Kidney (tissue), 13 donors: ENCODE measurements at regions not wholly inside any gene's neighbourhood (a gene's known extent, or its start where the extent isn't known, plus 50 kb on each side); places are given as distances from the start of the nearest gene placed in this dataset.
A peak's percentile ranks its signal among the peaks of the same experiment; 100 is the strongest.

Source experiments
- DNase-seq, 5 donors: peaks; one replicate each; pipeline ENCODE4 v3.0.0-alpha.2; 2013 to 2020
- FAIRE-seq: peaks from 2 replicates; lab custom pipeline; 2012; peaks lifted over from hg19 to GRCh38; lab: Jason Lieb, UNC
- H3K27ac ChIP-seq, 2 donors: one replicate each; pipeline ENCODE4 v1.7.0; 2013; ENCODE audit warnings: low read depth in 2 of 2, low read length in 2 of 2, inconsistent platforms in 1 of 2
- H3K27me3 ChIP-seq: one replicate; pipeline ENCODE4 v1.7.1; 2013; ENCODE audit warnings: low read length, inconsistent platforms; ENCODE audit not compliant: control insufficient read depth, insufficient read depth
- H3K36me3 ChIP-seq, 3 donors: one replicate each; pipeline versions ENCODE4 v1.7.0 to v1.7.1; 2013; ENCODE audit warnings: low read length in 3 of 3, control low read depth in 1 of 3, inconsistent platforms in 1 of 3; ENCODE audit not compliant: insufficient read depth in 3 of 3, control insufficient read depth in 2 of 3
- H3K4me1 ChIP-seq, 3 donors: one replicate each; pipeline versions ENCODE4 v1.7.0 to v1.7.1; 2013; ENCODE audit warnings: low read length in 3 of 3, inconsistent platforms in 1 of 3, low read depth in 1 of 3; ENCODE audit not compliant: control insufficient read depth in 2 of 3, insufficient read depth in 2 of 3
- H3K4me3 ChIP-seq, 3 donors: one replicate each; pipeline versions ENCODE4 v1.7.0 to v1.8.1; 2013; ENCODE audit warnings: low read length in 3 of 3, control low read depth in 1 of 3, inconsistent platforms in 1 of 3
- H3K9ac ChIP-seq, 3 donors: one replicate each; pipeline versions ENCODE4 v1.7.0 to v1.7.1; 2013; ENCODE audit warnings: low read length in 3 of 3, control low read depth in 1 of 3, inconsistent platforms in 1 of 3
- H3K9me3 ChIP-seq, 3 donors: one replicate each; pipeline versions ENCODE4 v1.7.0 to v1.7.1; 2013; ENCODE audit warnings: low read length in 3 of 3, control low read depth in 1 of 3, inconsistent platforms in 1 of 3; ENCODE audit not compliant: control insufficient read depth in 2 of 3, insufficient read depth in 1 of 3
- intact Hi-C: fragments of 100-400 bp; cut with DNase I; formaldehyde crosslinking; loops from one replicate; pipeline ENCODE4 v1.11.1; 2022
- TF ChIP-seq, protein P1 (sequence below): IDR thresholded peaks from 3 replicates; pipeline ENCODE4 v1.5.1; 2012; ENCODE audit warnings: mild to moderate bottlenecking, moderate library complexity, borderline replicate concordance; ENCODE audit not compliant: insufficient read depth; ENCODE audit errors: extremely low read depth
- donor health status: control.
- donor health status: control.
- donor health status: control.
- donor health status: control.
- donor health status: control.
- donor health status: DM: yes; HTN: yes; CAD: no.
- donor health status: Normal renal cell carcinoma (clear cell type).

DNA sequence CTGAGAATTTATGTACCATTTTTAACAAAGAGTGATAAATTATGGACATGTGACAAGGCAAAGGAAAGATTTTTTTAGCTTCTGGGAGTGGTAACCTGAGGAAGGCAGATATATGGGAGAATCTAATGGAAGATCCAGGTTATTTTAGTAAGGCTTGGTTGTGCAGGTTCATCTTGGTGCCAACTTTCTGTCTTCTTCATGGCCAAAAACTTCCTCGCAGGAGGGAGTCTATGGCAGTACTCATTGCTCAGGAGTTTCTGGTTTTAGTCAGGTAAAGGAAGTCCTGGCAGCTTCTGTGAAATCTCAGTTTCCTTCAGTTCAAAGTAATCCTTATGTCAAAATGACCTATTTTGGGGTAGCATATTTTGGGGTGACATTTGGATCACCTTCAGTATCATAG, 248.3 kb upstream of the KCNN2 start:
- no peaks in the 10 kb centered on the region for H3K9me3 ChIP-seq
- no peak for FAIRE-seq
- no peaks in the 10 kb centered on the region for H3K4me1 ChIP-seq
- TF ChIP-seq, protein P1, sequence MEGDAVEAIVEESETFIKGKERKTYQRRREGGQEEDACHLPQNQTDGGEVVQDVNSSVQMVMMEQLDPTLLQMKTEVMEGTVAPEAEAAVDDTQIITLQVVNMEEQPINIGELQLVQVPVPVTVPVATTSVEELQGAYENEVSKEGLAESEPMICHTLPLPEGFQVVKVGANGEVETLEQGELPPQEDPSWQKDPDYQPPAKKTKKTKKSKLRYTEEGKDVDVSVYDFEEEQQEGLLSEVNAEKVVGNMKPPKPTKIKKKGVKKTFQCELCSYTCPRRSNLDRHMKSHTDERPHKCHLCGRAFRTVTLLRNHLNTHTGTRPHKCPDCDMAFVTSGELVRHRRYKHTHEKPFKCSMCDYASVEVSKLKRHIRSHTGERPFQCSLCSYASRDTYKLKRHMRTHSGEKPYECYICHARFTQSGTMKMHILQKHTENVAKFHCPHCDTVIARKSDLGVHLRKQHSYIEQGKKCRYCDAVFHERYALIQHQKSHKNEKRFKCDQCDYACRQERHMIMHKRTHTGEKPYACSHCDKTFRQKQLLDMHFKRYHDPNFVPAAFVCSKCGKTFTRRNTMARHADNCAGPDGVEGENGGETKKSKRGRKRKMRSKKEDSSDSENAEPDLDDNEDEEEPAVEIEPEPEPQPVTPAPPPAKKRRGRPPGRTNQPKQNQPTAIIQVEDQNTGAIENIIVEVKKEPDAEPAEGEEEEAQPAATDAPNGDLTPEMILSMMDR: no peak
- no peaks in the 10 kb centered on the region for H3K36me3 ChIP-seq
- no peak overlapping the region for H3K4me3 ChIP-seq
- intact Hi-C loops: no loop called here
- H3K9ac ChIP-seq: no peak overlapping the region
- no peaks in the 10 kb centered on the region for H3K27me3 ChIP-seq
- DNase-seq: peak in 2 of 5 donors; percentile 3
- H3K27ac ChIP-seq: no peak overlapping the region

DNA sequence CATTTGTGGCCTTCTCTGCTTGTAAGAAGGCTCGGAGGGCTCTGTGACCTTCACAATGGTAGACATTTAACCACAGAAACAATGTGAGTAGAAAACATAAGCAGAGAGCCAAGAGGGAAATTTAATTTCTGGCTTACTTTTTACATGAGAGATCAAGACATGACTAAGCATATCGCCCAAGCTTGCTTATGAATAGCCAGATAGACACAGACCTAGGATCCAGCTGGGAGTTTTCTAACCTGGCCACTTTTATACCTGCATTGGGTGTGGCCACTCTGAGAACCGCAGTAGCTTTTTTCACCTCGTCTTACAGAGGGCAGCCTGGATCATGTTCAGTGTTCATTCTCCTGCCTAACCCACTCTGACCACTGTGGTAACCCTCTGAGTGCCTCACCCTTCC, 244.9 kb upstream of the KCNN2 start:
- no peaks in the 10 kb centered on the region for H3K4me1 ChIP-seq
- H3K9ac ChIP-seq: no peak overlapping the region
- no peaks in the 10 kb centered on the region for H3K9me3 ChIP-seq
- no peak overlapping the region for H3K27ac ChIP-seq
- DNase-seq: no peak
- TF ChIP-seq, protein P1: no peak
- no peaks in the 10 kb centered on the region for H3K27me3 ChIP-seq
- H3K36me3 ChIP-seq: no peaks in the 10 kb centered on the region
- FAIRE-seq: no peak
- H3K4me3 ChIP-seq: no peak overlapping the region
- intact Hi-C loops: no loop called here

DNA sequence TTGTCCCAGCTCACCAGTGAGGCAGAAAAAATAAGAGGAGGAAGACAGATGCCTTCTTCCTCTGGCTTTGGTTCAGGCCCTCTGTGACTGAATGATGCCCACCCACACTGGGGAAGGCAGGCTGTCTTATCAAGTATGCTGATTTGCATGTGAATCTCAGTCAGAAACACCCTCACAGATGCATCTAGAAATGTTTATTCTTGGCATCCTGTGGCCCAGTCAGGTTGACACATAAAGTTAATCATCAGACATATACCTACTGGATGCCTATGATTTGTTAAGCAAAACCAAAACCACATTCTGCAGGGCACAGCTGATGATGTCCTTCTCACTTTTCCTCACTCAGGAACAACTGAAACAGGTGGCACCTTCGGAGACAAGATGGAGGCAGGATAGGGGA, 243.4 kb upstream of the KCNN2 start:
- Histone ChIP-seq H3K4me1 (no peaks in the 10 kb centered on the region), H3K27me3 (no peaks in the 10 kb centered on the region), H3K9ac (no peak overlapping the region), H3K9me3 (no peaks in the 10 kb centered on the region), H3K27ac (no peak overlapping the region), H3K36me3 (no peaks in the 10 kb centered on the region), H3K4me3 (no peak overlapping the region)
- FAIRE-seq (no peak), DNase-seq (no peak)
- intact Hi-C loops: no loop called here
- TF ChIP-seq, protein P1: no peak

DNA sequence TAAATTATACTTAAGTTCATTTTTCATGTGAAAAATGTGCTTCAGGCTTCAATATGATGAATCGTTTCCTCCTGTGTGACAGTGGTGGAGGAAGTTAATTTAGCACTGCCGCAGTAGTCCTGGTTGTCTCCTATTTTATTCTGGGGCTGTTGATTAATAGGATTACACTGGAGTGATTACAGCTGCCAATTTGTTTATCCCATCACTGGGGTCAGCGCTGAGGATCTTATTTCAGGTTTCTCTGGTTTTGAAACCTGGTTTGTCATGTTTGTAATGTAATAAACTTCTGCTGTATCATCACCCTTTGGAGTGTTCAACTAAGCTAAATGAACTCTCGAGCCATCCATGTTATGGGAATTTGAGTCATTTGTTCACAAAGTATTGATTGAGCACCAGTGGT, 241.7 kb upstream of the KCNN2 start:
- DNase-seq: no peak
- no peak for FAIRE-seq
- H3K4me1 ChIP-seq: no peaks in the 10 kb centered on the region

More for the DNA sequence above, 241.7 kb upstream of the KCNN2 start:
- intact Hi-C loops: no loop called here
- H3K27ac ChIP-seq: no peak overlapping the region
- no peaks in the 10 kb centered on the region for H3K36me3 ChIP-seq
- H3K9ac ChIP-seq: no peak overlapping the region
- H3K27me3 ChIP-seq: no peaks in the 10 kb centered on the region
- H3K4me3 ChIP-seq: no peak overlapping the region
- TF ChIP-seq, protein P1: no peak
- H3K9me3 ChIP-seq: no peaks in the 10 kb centered on the region
